ENCODE measurements at regions not wholly inside any gene's neighbourhood (a gene's known extent, or its start where the extent isn't known, plus 50 kb on each side); places are given as distances from the start of the nearest gene placed in this dataset.
"Not testable (repeated sequence)": the region's sequence is repeated elsewhere in the genome, so short reads cannot be mapped to it uniquely, and the experiment has no call there.

DNA sequence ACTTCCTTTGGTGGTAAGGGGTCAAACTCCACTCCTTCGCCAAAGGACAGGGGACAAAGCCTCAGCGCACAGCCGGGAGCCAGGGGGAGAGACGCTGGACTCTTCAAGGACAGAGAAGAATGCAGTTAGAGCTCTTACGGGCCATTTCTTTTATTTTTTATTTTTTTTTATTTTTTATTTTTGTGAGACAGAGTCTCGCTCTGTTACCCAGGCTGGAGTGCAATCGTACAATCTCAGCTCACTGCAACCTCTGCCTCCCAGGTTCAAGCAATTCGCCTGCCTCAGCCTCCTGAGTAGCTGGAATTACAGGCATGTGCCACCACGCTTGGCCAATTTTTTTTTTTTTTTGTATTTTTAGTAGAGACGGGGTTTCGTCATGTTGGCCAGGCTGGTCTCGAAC, 93.2 kb upstream of the RPH3AL start, which contains the start of gene RFLNB:
Gene RFLNB, minus strand, starts transcription at position 101 of the 400 bp plus-strand sequence.
- H3K27ac ChIP-seq (ENCODE audit: insufficient read depth in 1 of 2, low read depth in 1 of 2, low read length in 2 of 2, poor library complexity in 1 of 2, severe bottlenecking in 2 of 2); H3K27me3 ChIP-seq (replicated peaks in 2 of 5; ENCODE audit: control insufficient read depth in 4 of 5, insufficient read depth in 5 of 5, low read length in 4 of 5); H3K4me3 ChIP-seq (ENCODE audit: control insufficient read depth in 1 of 7, extremely low read depth in 1 of 7, insufficient read depth in 4 of 7, low read depth in 2 of 7, low read length in 6 of 7); POLR2A ChIA-PET; H3K9me3 ChIP-seq (ENCODE audit: control extremely low read depth in 1 of 5, control insufficient read depth in 4 of 5, insufficient read depth in 2 of 5, low read depth in 1 of 5, low read length in 4 of 5); DNase-seq; H3K4me1 ChIP-seq (ENCODE audit: control extremely low read depth in 1 of 4, control insufficient read depth in 4 of 4, insufficient read depth in 4 of 4, low read length in 3 of 4): not testable (repeated sequence)
- CTCF ChIA-PET: interaction anchor here (1.3 kb wide), 1 partner anchor 65 kb away, joined by 3 read pairs; no protein-coding TSS in a partner anchor
- H3K36me3 ChIP-seq (ENCODE audit: control insufficient read depth in 4 of 4, insufficient read depth in 4 of 4, low read length in 3 of 4): peaks cover 16 to 59% (median 36%) of the 10 kb centered on the region in 4 experiments
- WGBS (ENCODE audit: insufficient coverage): 100% methylated on average over 1 of the region's 12 CpGs

DNA sequence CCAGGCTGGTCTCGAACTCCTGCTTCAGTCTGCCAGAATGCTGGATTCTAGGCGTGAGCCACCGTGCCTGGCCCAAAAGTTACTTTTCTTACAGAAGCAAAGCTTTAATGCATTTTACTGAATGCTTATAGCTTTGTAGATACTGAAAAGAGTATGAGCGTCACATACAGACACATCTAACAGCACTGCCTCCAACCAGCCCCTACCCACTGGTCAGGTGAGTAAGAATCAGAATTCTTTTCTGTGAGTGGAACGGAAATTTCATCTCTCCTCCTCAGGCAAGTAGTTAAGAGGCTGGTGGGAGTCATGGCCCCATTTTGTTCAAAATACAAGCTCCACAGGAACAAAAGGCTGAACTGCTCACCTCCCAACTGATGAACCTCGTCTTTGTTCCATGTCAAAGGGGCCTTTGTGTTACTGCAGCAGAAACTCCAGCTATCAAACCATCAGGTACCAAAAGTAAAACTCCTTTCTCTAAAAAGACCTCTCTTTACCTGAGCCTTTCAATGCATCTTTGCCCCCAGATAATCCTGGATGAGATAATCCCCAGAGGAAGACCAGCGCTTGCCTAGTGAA, 92.4 kb upstream of the RPH3AL start:
- ChIA-PET POLR2A (interaction anchor here (0.6 kb wide), 1 partner anchor 31 kb away, joined by 3 read pairs; no protein-coding TSS in a partner anchor), CTCF (interaction anchor here (0.8 to 3.1 kb wide), 5 partner anchors 24 to 66 kb away, joined by 3 to 12 read pairs (median 3); no protein-coding TSS in a partner anchor)
- no peaks in the 10 kb centered on the region for H3K27me3 ChIP-seq (replicated peaks in 2 of 5; ENCODE audit: control insufficient read depth in 4 of 5, insufficient read depth in 5 of 5, low read length in 4 of 5)
- peaks cover 18 to 68% (median 40%) of the 10 kb centered on the region in 4 experiments for H3K36me3 ChIP-seq (ENCODE audit: control insufficient read depth in 4 of 4, insufficient read depth in 4 of 4, low read length in 3 of 4)
- 100% methylated on average over 2 of the region's 7 CpGs for WGBS (ENCODE audit: insufficient coverage)
- H3K27ac ChIP-seq (ENCODE audit: insufficient read depth in 1 of 2, low read depth in 1 of 2, low read length in 2 of 2, poor library complexity in 1 of 2, severe bottlenecking in 2 of 2): no peak overlapping the region
- no peak overlapping the region for H3K4me3 ChIP-seq (ENCODE audit: control insufficient read depth in 1 of 7, extremely low read depth in 1 of 7, insufficient read depth in 4 of 7, low read depth in 2 of 7, low read length in 6 of 7)
- no peak for DNase-seq
- no peaks in the 10 kb centered on the region for H3K9me3 ChIP-seq (ENCODE audit: control extremely low read depth in 1 of 5, control insufficient read depth in 4 of 5, insufficient read depth in 2 of 5, low read depth in 1 of 5, low read length in 4 of 5)
- peaks cover 0 to 3% (median 0%) of the 10 kb centered on the region in 4 experiments for H3K4me1 ChIP-seq (ENCODE audit: control extremely low read depth in 1 of 4, control insufficient read depth in 4 of 4, insufficient read depth in 4 of 4, low read length in 3 of 4)

DNA sequence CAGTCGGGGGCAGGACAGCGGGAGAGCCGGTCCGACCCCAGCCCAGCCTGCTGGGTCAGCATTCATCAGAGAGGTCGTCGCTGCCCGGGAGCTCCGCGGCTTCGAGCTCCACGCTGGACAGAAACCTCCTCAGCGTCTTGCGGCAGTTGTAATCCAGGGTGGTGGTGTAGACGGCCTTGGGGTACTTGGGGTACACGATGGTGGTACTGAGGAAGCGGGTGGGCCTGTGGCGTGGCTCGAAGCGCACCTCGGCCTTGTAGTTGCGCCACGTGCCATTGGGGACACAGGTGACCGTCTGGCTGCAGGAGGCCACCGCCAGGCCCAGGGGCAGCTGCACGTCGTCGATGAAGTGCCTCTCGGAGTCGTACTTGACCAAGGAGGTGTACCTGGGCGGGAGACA, 90.5 kb upstream of the RPH3AL start:
- CTCF ChIA-PET: interaction anchor here (1.0 to 3.1 kb wide), 3 partner anchors 31 to 57 kb away, joined by 3 to 12 read pairs (median 4); no protein-coding TSS in a partner anchor

GRCh38 chr17:441155-441950, 88.7 kb upstream of the RPH3AL start:
- Histone ChIP-seq H3K36me3 (ENCODE audit: control insufficient read depth in 4 of 4, insufficient read depth in 4 of 4, low read length in 3 of 4) (peaks cover 18 to 67% (median 49%) of the 10 kb centered on the region in 4 experiments), H3K4me3 (ENCODE audit: control insufficient read depth in 1 of 7, extremely low read depth in 1 of 7, insufficient read depth in 4 of 7, low read depth in 2 of 7, low read length in 6 of 7) (no peak overlapping the region), H3K9me3 (ENCODE audit: control extremely low read depth in 1 of 5, control insufficient read depth in 4 of 5, insufficient read depth in 2 of 5, low read depth in 1 of 5, low read length in 4 of 5) (peaks cover 0 to 4% (median 2%) of the 10 kb centered on the region in 5 experiments), H3K27me3 (replicated peaks in 2 of 5; ENCODE audit: control insufficient read depth in 4 of 5, insufficient read depth in 5 of 5, low read length in 4 of 5) (no peaks in the 10 kb centered on the region), H3K4me1 (ENCODE audit: control extremely low read depth in 1 of 4, control insufficient read depth in 4 of 4, insufficient read depth in 4 of 4, low read length in 3 of 4) (no peaks in the 10 kb centered on the region), H3K27ac (ENCODE audit: insufficient read depth in 1 of 2, low read depth in 1 of 2, low read length in 2 of 2, poor library complexity in 1 of 2, severe bottlenecking in 2 of 2) (no peak overlapping the region)
- POLR2A ChIA-PET: no interaction called here
- CTCF ChIA-PET: interaction anchor here (0.8 kb wide), 1 partner anchor 10 kb away, joined by 3 read pairs; no protein-coding TSS in a partner anchor
- no peak for DNase-seq
- WGBS (ENCODE audit: insufficient coverage): 94% methylated on average over 37 of the region's 41 CpGs

More for the DNA sequence above, 90.5 kb upstream of the RPH3AL start:
- Histone ChIP-seq H3K4me3 (ENCODE audit: control insufficient read depth in 1 of 7, extremely low read depth in 1 of 7, insufficient read depth in 4 of 7, low read depth in 2 of 7, low read length in 6 of 7) (no peak overlapping the region), H3K4me1 (ENCODE audit: control extremely low read depth in 1 of 4, control insufficient read depth in 4 of 4, insufficient read depth in 4 of 4, low read length in 3 of 4) (peaks cover 0 to 3% (median 0%) of the 10 kb centered on the region in 4 experiments), H3K36me3 (ENCODE audit: control insufficient read depth in 4 of 4, insufficient read depth in 4 of 4, low read length in 3 of 4) (peaks cover 19 to 74% (median 44%) of the 10 kb centered on the region in 4 experiments), H3K27me3 (replicated peaks in 2 of 5; ENCODE audit: control insufficient read depth in 4 of 5, insufficient read depth in 5 of 5, low read length in 4 of 5) (no peaks in the 10 kb centered on the region), H3K9me3 (ENCODE audit: control extremely low read depth in 1 of 5, control insufficient read depth in 4 of 5, insufficient read depth in 2 of 5, low read depth in 1 of 5, low read length in 4 of 5) (no peaks in the 10 kb centered on the region), H3K27ac (ENCODE audit: insufficient read depth in 1 of 2, low read depth in 1 of 2, low read length in 2 of 2, poor library complexity in 1 of 2, severe bottlenecking in 2 of 2) (no peak overlapping the region)
- DNase-seq: no peak
- WGBS (ENCODE audit: insufficient coverage): 98% methylated on average over 30 of the region's 30 CpGs
- POLR2A ChIA-PET: no interaction called here

DNA sequence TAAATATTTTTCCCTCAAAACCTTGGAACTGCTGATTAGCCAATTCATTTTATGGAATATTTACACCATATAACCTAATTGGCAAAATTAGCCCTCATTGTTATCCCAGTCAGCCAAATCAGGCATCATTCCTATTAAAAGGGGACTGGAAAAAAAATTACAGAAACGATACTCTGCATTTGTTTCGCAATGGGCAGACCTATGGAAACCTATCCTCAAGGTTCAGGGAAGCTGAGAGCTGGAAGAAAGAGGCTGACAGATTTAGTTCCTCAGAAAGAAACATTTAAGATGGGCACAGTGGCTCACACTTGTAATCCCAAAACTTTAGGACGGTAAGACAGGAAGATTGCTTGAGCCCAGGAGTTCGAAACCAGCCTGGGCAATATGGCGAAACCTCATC, 85.6 kb upstream of the RPH3AL start:
- peaks cover 12 to 46% (median 33%) of the 10 kb centered on the region in 4 experiments for H3K36me3 ChIP-seq (ENCODE audit: control insufficient read depth in 4 of 4, insufficient read depth in 4 of 4, low read length in 3 of 4)
- no peak overlapping the region for H3K4me3 ChIP-seq (ENCODE audit: control insufficient read depth in 1 of 7, extremely low read depth in 1 of 7, insufficient read depth in 4 of 7, low read depth in 2 of 7, low read length in 6 of 7)
- H3K27ac ChIP-seq (ENCODE audit: insufficient read depth in 1 of 2, low read depth in 1 of 2, low read length in 2 of 2, poor library complexity in 1 of 2, severe bottlenecking in 2 of 2): no peak overlapping the region
- H3K4me1 ChIP-seq (ENCODE audit: control extremely low read depth in 1 of 4, control insufficient read depth in 4 of 4, insufficient read depth in 4 of 4, low read length in 3 of 4): no peaks in the 10 kb centered on the region
- 86% methylated on average over 4 of the region's 5 CpGs for WGBS (ENCODE audit: insufficient coverage)
- CTCF ChIA-PET: interaction anchor here (1.7 to 2.7 kb wide), 2 partner anchors 24 to 26 kb away, joined by 5 to 11 read pairs; no protein-coding TSS in a partner anchor
- H3K9me3 ChIP-seq (ENCODE audit: control extremely low read depth in 1 of 5, control insufficient read depth in 4 of 5, insufficient read depth in 2 of 5, low read depth in 1 of 5, low read length in 4 of 5): peaks cover 0 to 12% (median 2%) of the 10 kb centered on the region in 5 experiments
- H3K27me3 ChIP-seq (replicated peaks in 2 of 5; ENCODE audit: control insufficient read depth in 4 of 5, insufficient read depth in 5 of 5, low read length in 4 of 5): no peaks in the 10 kb centered on the region
- POLR2A ChIA-PET: no interaction called here
- no peak for DNase-seq

GRCh38 chr17:437545-437944, 84.9 kb upstream of the RPH3AL start:
- peaks cover 0 to 12% (median 2%) of the 10 kb centered on the region in 5 experiments for H3K9me3 ChIP-seq (ENCODE audit: control extremely low read depth in 1 of 5, control insufficient read depth in 4 of 5, insufficient read depth in 2 of 5, low read depth in 1 of 5, low read length in 4 of 5)
- 100% methylated on average over 1 of the region's 2 CpGs for WGBS (ENCODE audit: insufficient coverage)
- H3K4me3 ChIP-seq (ENCODE audit: control insufficient read depth in 1 of 7, extremely low read depth in 1 of 7, insufficient read depth in 4 of 7, low read depth in 2 of 7, low read length in 6 of 7): no peak overlapping the region
- no peak for DNase-seq
- no peak overlapping the region for H3K27ac ChIP-seq (ENCODE audit: insufficient read depth in 1 of 2, low read depth in 1 of 2, low read length in 2 of 2, poor library complexity in 1 of 2, severe bottlenecking in 2 of 2)
- ChIA-PET CTCF (interaction anchor here (2.7 kb wide), 1 partner anchor 25 kb away, joined by 11 read pairs; no protein-coding TSS in a partner anchor), POLR2A (no interaction called here)
- H3K36me3 ChIP-seq (ENCODE audit: control insufficient read depth in 4 of 4, insufficient read depth in 4 of 4, low read length in 3 of 4): peaks cover 10 to 39% (median 27%) of the 10 kb centered on the region in 4 experiments
- no peaks in the 10 kb centered on the region for H3K4me1 ChIP-seq (ENCODE audit: control extremely low read depth in 1 of 4, control insufficient read depth in 4 of 4, insufficient read depth in 4 of 4, low read length in 3 of 4)
- no peaks in the 10 kb centered on the region for H3K27me3 ChIP-seq (replicated peaks in 2 of 5; ENCODE audit: control insufficient read depth in 4 of 5, insufficient read depth in 5 of 5, low read length in 4 of 5)
